AML-193 (cell line): ENCODE measurements at regions not wholly inside any gene's neighbourhood (a gene's known extent, or its start where the extent isn't known, plus 50 kb on each side); places are given as distances from the start of the nearest gene placed in this dataset.
"Not testable (repeated sequence)": the region's sequence is repeated elsewhere in the genome, so short reads cannot be mapped to it uniquely, and the experiment has no call there.

Source experiments
- DNase-seq, 2 experiments: peaks; one replicate each; lab custom pipeline; 2025; lab: John Stamatoyannopoulos, UW

DNA sequence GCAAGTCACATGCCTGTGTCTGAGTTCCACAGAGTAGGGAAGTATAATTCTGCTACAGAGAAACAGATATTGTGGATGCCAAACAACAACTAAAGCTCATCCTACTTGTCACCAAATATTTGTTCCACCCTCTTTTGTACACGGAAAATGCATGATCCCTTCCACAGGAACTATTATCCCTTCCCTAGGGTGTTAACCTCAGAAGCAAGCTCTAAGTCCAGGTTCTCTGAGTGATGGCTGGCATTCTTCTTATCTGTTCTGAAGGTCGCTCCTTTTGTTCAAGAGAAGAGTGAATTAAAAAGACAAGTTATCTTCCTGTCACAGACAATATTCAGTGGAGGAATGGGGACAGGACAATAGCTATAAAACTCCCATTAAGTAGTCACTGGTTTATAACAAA is 460.1 kb upstream of the GCFC2 start:
- no peak for DNase-seq

DNA sequence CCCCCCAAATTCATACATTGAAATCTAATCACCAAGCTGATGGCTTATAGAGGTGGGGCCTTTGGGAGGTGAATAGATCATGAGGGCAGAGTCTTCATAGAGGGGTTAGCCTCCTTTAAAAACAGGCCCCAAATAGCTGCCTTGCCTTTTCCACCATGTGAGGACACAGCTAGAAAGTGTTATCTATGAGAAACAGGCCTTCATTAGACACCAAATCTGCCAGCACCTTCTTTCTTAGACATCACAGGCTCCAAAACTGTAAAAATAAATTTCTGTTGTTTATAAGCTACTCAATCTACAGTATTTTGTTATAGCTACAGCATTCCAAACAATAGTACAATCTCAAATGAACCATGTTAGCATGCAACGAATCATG is 459.3 kb upstream of the GCFC2 start:
- no peak for DNase-seq

DNA sequence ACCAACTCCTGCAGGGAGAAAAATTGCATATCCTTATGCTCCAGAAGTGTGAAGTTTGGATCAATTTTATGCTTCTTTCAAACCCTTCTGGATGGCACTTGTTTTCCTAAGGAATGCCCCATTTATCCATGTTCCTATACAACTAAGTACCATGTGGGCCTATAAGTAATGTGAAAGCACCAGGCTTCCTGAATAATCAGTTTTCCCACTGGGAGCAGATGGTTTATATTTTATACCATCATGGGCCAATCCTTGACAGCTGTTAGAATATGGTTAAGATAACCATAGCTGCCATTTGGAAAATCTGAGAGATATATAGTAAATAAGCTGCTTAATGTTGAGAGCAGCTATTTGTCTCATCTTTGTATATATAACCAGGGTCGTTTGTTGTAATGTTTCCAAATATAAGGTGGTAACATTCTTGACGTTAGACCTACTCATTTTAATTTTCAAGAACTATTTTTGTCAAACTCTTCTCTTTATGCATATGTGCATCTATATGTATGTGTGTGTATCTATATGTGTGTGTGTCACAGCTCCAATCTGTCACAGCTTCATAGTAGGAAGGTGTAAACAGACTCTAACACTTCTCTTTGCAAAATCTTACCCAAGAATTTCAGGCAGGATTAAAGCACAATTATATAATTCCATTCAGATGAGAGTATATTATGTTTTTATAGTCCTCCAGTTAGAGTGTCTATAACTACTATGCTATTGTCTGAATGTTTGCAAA is 458.7 kb upstream of the GCFC2 start:
- DNase-seq, result no peak

DNA sequence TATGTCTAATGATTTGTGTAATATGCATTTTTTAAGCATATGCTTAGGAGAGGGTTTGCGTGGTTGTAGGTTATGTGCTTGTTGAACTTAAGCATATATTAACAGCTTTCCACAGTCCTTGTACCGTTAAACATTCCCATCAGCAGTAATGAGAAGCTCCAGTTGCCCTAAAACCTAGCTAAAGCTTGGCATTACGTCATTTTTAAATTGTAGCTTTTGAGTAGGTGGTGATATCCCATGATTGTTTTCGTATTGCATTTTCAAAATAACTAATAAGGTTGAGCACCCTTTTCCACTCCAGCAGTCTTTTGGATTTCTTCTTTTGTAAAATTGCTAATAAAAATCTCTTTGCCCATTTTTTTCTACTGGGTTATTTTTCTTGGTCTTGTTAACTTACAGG is 453.1 kb upstream of the GCFC2 start:
- no peak for DNase-seq

DNA sequence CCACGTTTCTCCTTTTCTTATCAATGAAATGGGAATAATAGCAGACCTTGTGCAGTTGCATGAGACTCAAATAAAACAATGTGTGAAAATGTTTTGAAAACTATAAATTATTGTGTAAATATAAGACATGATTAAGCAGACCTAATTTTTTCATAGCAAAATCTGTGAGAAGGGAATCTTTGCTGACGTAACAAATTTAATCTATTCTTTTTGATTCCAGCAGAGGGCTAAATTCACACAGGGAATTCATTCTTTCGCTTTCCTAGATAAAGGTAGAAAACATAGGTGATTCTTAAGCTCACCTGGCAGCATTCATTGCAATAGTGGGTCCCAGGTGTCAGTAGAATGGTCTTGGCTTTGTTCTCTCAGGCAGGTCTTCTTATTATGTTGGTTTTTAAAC is 450.0 kb upstream of the GCFC2 start:
- DNase-seq, result no peak

DNA sequence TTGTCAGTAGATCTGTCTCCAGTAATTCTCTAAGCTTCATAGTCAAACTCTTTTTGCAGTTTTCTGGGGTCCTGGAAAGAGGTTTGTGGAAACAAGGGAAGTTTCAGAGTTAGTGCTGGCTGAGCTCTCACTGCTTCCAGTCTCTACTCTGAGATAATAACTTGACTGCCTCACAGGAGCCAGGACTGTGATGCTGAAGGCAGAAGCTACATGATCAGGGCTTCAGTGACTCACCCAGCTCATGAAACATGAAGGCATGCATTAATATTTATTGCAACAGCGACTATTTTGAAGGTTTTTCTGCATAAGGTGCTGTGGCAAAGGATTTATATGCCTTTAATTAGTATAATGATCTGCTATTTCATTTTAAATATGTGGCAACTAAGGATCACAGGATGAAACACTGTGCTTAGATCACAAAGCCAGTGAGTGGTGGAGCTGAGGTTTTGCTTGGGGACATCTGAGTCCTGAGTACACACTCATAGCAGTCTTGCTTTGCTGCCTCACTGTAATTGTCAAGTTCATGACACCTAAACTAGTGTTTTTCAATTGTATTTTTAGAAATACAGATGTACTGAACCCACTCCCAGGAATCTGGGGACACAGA is 448.4 kb upstream of the GCFC2 start:
- DNase-seq, result no peak

DNA sequence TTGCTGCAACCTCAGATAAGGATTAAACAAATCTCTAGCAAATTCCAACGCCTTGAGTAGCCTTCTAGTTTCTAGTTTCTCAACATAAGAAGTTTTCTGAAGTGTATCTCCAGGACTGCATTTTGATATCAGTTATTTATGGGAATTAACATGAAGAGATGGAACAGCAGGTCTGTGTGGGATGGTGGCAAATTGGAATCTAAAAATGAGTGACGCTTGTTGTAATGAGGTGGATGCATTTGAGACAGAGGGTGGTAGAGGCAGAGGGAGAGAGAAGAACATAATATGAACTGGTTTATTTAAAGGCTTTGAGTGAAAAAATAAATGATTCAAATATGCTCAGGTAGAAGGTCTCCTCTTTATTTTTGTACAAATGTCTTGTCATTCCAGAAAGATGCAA is 446.8 kb upstream of the GCFC2 start:
- DNase-seq, result no peak

DNA sequence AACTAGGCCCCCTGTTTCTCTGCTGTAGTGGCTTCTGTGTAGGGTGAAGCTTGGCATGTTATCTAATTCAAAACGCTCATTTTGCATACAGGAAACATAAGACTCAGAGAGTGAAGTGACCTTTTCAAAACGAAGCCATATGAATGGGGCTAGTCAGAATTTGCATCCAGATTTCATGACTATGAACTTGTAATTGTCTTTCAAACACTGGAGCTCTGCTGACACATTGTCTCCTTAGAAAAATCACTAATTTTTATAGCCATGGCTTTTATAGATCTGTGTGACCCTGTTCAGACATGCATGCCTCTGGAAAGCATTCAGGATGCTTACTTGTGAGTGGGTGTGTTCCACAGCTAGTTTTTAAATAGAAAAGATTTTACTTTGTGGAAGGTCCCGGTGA is 444.3 kb upstream of the GCFC2 start:
- DNase-seq, result no peak

DNA sequence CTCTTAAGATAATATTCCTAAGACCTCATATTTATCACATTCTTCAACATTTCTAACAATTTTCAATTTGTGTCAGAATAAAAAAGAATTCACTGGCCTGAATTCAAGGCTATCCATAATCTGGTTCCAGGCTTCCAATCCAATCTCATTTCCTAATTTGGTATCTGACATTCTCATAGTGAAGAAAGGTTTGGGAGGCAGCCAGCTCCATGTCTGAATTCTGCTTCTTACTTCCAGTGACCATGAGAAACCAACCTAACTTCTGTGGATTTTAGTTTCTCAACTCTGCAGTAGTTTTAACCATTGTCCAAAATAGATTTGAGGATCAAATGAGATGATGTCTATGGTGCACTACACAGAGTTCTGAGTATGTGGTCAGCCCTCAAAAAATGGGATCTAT is 439.1 kb upstream of the GCFC2 start:
- DNase-seq, result no peak

DNA sequence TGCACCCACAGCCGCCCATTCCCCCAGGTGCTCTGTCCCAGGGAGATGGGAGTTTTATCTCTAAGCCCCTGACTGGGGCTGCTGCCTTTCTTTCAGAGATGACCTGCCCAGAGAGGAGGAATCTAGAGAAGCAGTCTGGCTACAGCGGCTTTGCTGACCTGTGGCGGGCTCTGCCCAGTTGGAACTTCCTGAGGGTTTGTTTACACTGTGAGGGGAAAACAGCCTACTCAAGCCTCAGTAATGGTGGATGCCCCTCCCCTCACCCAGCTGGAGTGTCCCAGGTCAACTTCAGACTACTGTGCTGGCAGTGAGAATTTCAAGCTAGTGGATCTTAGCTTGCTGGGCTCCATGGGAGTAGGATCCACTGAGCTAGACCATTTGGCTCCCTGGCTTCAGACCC is 428.6 kb upstream of the GCFC2 start:
- not testable (repeated sequence) for DNase-seq

DNA sequence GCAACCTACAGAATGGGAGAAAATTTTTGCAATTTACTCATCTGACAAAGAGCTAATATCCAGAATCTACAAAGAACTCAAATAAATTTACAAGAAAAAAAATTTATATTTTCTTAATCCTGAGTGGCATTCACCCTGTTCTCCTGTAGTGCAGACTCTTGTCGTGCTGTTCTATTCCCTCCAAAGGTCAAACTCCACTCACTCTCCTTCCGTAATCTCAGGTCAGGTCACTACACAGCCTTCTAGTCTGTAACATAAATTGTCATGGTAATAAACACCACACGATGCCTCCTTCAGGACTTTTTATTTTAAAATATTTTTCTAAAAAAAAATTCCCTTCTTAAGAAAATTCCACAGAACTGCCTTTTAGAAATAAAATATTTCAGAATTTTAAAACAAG is 417.9 kb upstream of the GCFC2 start:
- DNase-seq, result no peak

DNA sequence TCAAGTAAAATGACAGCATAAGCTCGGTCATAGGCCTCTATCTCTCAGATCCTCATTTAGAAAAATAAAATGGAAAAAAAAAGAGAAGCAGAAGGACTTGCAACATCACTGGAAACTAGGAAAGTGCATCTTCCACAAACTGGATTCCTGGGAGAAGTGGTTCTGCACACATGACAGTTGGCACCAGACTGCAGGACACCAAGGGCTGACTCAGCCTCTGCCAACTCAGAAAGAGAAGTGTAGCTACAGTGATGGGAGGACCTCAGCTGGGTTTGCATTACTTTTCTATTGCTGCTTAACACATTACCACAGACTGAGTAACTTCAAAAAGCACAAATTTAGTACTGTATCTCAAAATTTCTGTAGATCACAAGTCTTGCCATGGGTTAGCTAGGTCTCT is 409.5 kb upstream of the GCFC2 start:
- no peak for DNase-seq

DNA sequence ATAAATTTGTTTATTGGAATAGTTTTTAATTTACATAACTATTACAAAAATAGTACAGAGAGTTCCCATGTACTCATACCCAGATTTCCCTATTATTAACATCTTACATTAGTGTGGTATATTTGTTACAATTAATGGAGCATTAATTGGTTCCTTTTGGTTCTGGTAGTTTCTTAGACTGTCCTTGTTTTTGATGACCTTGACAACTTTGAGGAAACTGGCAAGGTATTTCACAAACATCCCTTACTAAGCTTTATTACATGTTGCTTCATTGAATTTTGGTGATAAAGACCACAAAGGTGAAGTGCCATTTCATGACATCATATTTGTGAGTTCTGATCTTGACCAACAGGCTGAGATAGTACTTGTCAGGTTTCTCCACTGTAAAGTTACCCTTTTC is 379.0 kb upstream of the GCFC2 start:
- DNase-seq, result no peak

DNA sequence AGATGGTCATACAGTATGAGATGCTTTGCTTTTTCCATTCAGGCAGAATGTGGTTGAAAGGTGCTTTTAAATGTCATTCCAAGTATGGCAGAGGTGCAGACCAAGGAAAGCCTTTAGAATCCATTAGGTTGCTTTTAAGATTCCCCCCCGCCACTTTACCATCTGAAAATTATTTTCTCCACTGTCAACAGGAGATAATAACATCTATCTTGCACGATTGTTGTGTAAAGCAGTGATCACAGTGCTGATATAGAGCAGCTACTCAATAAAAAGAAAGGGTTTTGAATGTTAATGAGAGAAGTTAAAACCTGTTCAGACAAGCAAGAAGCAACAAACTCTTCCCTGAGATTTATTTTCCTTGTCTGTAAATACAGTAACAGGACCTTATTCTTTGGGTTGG is 372.5 kb upstream of the GCFC2 start:
- DNase-seq, result no peak

DNA sequence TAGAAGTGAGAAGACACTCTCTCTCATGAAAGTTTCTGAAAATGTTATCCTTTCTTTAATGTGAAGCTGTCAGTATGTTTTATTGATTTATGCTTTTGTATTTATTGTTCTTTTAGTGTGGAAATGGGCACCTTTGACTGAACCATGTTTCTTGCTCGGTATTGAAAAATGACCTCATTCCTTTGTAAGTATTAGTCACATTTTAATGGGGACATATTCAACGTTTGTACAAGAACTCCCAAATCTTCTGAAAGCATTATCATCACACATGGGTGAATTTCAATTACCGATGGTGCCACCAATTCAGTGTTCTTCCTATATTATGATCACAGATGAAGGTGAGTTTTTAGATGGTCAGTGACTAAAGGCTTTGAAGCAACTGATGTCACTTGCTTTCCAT is 371.8 kb upstream of the GCFC2 start:
- DNase-seq, result no peak

DNA sequence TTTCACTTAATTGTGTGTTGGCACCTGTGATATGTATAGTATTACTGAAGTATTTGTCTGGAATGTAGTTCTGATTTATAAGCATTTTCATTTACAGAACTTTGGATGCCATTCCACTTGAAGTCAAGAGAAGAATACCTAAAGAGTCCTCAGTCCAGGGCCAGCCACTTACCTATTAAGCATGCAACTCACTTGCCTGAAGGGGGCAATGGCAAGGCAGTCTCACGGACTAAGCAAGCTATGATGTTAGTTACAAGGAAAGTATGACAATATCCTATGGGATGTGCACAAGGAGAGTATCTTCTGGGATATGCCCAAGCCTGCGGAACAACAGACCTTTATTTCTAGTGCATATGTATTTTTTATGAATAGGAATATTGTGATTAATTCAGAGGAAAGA is 369.4 kb upstream of the GCFC2 start:
- DNase-seq, result no peak

DNA sequence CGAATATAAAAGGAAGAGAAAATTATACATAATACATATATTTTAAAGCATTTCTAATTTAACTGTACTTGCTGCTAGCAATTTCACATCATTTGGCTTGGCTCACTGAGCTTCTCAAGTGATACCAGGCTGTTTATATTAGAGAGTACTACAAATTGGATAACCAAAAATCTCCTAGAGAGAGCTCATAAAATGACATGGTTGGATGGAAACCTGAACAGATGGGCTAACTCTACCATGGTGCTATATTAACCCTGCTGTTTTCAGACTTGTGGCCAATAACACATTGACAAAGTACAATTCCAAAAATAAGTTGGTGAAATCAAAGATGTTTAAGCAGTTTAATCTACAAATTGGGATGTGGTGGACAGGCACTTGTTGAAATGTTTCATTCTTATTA is 364.4 kb upstream of the GCFC2 start:
- no peak for DNase-seq

DNA sequence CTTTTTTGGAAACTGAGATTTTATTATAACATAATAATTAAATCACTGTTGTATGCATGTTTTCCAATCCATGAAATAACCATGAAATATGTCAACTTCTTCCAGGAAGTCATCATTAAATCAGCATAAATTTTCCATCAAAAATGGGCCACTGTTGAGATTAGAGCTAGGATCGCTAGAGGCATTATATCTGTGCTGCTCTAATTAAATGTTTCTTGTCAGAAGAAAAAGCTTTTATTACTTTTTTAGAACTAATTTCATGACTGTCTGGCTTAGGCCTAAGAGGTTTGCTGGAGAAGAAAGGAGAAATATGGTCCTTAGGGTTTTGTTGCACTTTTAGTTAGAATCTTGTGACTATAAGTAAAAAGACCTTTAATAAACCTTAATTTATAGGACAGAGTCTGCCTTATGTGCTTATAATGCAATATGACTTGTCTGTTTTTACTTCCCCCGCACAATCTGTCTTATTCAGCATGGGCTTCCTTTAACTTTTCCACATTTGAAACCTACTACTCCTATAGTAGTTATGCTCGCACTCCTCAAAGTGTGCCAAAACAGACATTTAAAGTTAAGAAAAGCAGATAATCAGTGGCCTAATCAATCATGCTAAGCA is 363.4 kb upstream of the GCFC2 start:
- no peak for DNase-seq

DNA sequence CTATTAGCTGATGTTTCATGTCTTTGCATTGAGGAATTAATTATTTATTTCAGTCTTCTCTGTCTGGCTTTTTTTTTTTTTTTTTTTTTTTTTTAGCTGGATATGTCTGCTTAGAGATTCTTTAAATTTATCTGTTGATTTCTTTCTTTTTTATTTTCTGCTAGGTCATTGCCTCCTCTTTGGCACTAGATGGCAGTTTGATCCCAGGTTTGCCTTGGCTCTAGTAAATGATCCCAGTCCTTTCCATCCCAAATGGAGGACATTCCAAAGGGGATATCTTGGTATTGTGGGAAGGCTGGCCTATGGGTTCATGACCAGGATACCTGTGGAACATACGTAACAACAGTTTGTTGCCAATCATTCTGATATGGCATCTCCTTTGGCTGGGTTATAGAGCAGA is 339.5 kb upstream of the GCFC2 start:
- DNase-seq, result no peak

DNA sequence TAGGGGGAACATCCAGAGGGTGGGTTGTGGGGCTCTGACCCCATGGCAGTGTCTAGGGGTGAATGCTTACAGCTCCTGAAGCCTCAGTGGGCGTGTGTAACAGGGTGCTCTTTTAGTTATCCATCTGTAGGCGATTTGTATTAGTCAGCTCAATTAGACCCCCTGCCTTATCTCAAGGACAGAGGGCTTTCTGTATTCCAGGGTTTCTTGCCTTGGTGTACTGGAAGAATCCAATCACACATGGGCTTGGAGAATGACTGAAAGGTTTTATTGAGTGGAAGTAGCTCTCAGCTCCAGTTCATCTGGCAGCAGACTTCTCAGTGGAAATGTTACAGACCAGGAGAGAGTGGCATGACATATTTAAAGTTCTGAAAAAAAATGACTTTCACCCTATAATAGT is 334.0 kb upstream of the GCFC2 start:
- DNase-seq, result no peak

DNA sequence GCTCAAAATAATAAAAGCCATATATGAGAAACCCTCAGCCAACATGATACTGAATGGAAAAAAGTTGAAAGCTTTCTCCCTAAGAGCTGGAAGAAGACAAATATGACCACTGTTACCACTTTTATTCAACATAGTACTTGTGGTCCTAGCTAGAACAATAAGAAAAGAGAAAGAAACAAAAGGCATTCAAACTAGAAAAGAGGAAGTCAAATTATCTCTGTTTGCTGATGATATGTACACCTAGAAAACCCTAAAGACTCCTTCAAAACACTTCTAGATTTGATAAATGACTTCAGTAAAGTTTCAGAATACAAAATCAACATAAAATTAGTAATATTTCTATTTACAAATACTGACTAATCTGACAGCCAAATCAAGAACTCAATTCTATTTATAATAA is 328.8 kb upstream of the GCFC2 start:
- no peak for DNase-seq

DNA sequence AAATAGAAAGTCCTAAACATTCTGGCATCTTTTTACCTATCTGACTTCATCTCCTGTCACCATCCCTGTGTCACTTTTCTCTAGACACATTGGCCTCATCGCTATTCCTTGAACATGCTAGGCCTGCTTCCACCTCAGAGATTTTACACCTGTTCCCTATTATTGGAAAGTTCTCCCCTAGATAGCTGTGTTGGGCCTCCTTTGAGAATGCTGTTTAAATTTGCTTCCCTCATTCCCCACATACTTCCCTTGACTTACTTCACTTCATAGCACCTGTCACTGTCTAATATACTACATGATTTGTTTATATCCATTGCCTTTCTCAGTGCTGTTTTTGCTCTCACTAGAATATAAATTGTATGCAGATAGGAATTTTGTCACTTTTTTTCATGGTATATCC is 317.0 kb upstream of the GCFC2 start:
- DNase-seq, result no peak

DNA sequence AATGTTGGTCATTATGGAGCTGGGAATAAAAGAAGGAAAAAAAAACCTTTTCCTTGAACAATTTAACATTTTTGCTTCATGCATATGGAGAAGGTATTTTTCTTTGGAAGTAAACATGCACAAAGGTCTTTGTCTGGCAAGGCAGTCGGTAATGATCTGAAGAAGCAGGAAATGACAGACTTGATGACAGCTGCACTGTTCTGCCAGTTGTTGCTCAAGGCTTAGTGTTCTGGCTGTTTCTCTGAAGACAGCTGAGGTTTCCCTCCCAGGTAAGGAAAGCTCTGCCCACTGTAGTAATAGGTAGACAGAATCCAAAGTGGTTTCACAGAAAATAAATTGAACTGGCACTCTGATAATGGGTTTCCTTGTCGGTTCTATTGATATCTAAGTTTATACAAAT is 308.4 kb upstream of the GCFC2 start:
- DNase-seq, result no peak

DNA sequence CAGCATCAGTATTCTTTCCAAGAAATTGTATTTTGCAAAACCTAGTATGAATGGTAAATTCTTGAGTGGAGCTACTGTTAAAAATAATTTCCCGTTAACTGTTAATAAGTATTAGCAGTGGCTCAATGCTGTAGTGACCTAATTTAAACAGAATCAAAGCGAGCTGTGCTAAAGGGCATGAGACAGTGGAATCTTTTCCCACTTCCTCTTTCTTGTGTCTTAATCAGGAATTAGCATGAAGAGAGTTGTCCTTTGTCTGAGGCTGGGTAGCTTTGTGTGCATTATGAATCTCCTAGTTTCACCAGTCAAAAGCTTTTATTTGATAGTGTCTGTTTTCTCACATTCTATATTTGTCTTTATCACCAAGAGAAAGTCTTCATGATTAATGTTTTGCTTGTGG is 298.8 kb upstream of the GCFC2 start:
- DNase-seq, result no peak
